B cell (primary cell): ENCODE measurements at regions not wholly inside any gene's neighbourhood (a gene's known extent, or its start where the extent isn't known, plus 50 kb on each side); places are given as distances from the start of the nearest gene placed in this dataset.

Experiments
- ATAC-seq: fragments of 200-7000 bp; cut with Tn5 transposase; one replicate; pipeline ENCODE4 v1.10.0; 2021; ENCODE audit warnings: low read depth, mild to moderate bottlenecking, moderate number of reproducible peaks, moderate library complexity
- CTCF ChIA-PET: fragments of 350-600 bp; sonication (Branson Sonifier 250); formaldehyde crosslinking; loops from one replicate; lab custom pipeline; 2021; ENCODE audit warnings: antibody characterized with exemption, inconsistent platforms; lab: Charles Lee
- POLR2A ChIA-PET: fragments of 350-600 bp; sonication (Branson Sonifier 250); formaldehyde crosslinking; loops from one replicate; lab custom pipeline; 2021; ENCODE audit warnings: antibody characterized with exemption; lab: Charles Lee
- DNase-seq: peaks from one replicate; pipeline ENCODE4 v3.0.0; 2013
- H2AFZ ChIP-seq: 2 replicates; pipeline ENCODE4 v1.6.1; 2012; ENCODE audit warnings: mild to moderate bottlenecking, low read depth, low read length; ENCODE audit not compliant: insufficient read depth, poor library complexity, severe bottlenecking
- H3K27ac ChIP-seq, 2 donors: 1 replicate in 1 of 2; 2 replicates in 1 of 2; pipeline ENCODE4 v1.5.1; 2012 to 2013; ENCODE audit warnings: low read length in 2 of 2, mild to moderate bottlenecking in 2 of 2, moderate library complexity in 1 of 2
- H3K27me3 ChIP-seq, 4 experiments: fragments of 200-600 bp in 1 of 4; sonication (generic) in 1 of 4; replicated peaks in 1 of 4; 1 replicate in 2 of 4; 2 replicates in 2 of 4; pipeline versions ENCODE4 v1.6.1 to v1.7.0; 2013 to 2016; ENCODE audit warnings: low read length in 3 of 4, mild to moderate bottlenecking in 2 of 4, mixed read lengths in 1 of 4, moderate library complexity in 1 of 4; ENCODE audit not compliant: insufficient read depth in 4 of 4, control insufficient read depth in 3 of 4; ENCODE audit errors: control extremely low read depth in 1 of 4
- H3K36me3 ChIP-seq, 2 experiments: replicated peaks in 1 of 2; 1 replicate in 1 of 2; 2 replicates in 1 of 2; pipeline versions ENCODE4 v1.6.1 to v1.7.1; 2013; ENCODE audit warnings: low read length in 1 of 2; ENCODE audit not compliant: insufficient read depth in 2 of 2, control insufficient read depth in 1 of 2; ENCODE audit errors: control extremely low read depth in 1 of 2, extremely low read depth in 1 of 2
- H3K4me1 ChIP-seq, 2 donors: fragments of 200-600 bp in 1 of 2; sonication (generic) in 1 of 2; 1 replicate in 1 of 2; 2 replicates in 1 of 2; pipeline versions ENCODE4 v1.5.1 to v1.6.1; 2013 to 2017; ENCODE audit warnings: low read length in 2 of 2; ENCODE audit not compliant: control insufficient read depth in 2 of 2, insufficient read depth in 2 of 2
- H3K4me2 ChIP-seq: replicated peaks from 2 replicates; pipeline ENCODE3; 2012; ENCODE audit warnings: mild to moderate bottlenecking, low read depth, low read length; ENCODE audit not compliant: poor library complexity, severe bottlenecking
- H3K4me3 ChIP-seq, 5 experiments: fragments of 200-600 bp in 1 of 5; sonication (generic) in 1 of 5; 1 replicate in 3 of 5; 2 replicates in 2 of 5; pipeline versions ENCODE4 v1.5.1 to v1.7.0; 2011 to 2016; ENCODE audit warnings: low read length in 4 of 5, mild to moderate bottlenecking in 4 of 5, low read depth in 2 of 5, control low read depth in 1 of 5, moderate library complexity in 1 of 5; ENCODE audit not compliant: insufficient read depth in 1 of 5; ENCODE audit errors: control extremely low read depth in 1 of 5, extremely low read depth in 1 of 5
- H3K79me2 ChIP-seq: fragments of 200-600 bp; sonication (generic); one replicate; pipeline ENCODE4 v1.6.0; 2016; ENCODE audit warnings: low read length; ENCODE audit not compliant: control insufficient read depth, insufficient read depth
- H3K9ac ChIP-seq: fragments of 200-600 bp; sonication (generic); 2 replicates; pipeline ENCODE4 v1.6.1; 2017; ENCODE audit warnings: mild to moderate bottlenecking, low read length, moderate library complexity
- H3K9me3 ChIP-seq, 3 donors: one replicate each; pipeline versions ENCODE4 v1.6.1 to v1.7.1; 2013; ENCODE audit warnings: low read length in 2 of 3; ENCODE audit not compliant: control insufficient read depth in 2 of 3, insufficient read depth in 1 of 3; ENCODE audit errors: control extremely low read depth in 1 of 3
- H4K20me1 ChIP-seq: 2 replicates; pipeline ENCODE4 v1.6.0; 2012; ENCODE audit warnings: mild to moderate bottlenecking, low read length; ENCODE audit not compliant: insufficient read depth, control insufficient read depth, poor library complexity, severe bottlenecking
- H3K27ac Mint-ChIP-seq: one replicate; pipeline ENCODE4 v1.8.0; 2021; ENCODE audit warnings: mixed read lengths
- H3K27me3 Mint-ChIP-seq: one replicate; pipeline ENCODE4 v1.8.0; 2021; ENCODE audit warnings: mixed read lengths
- H3K4me1 Mint-ChIP-seq: one replicate; pipeline ENCODE4 v1.8.0; 2021; ENCODE audit warnings: mixed read lengths
- H3K4me3 Mint-ChIP-seq: one replicate; pipeline ENCODE4 v1.8.0; 2021; ENCODE audit warnings: mixed read lengths
- H3K9me3 Mint-ChIP-seq: one replicate; pipeline ENCODE4 v1.8.0; 2022; ENCODE audit warnings: mixed read lengths; ENCODE audit not compliant: insufficient read depth
- EZH2 ChIP-seq: IDR thresholded peaks from 2 replicates; pipeline ENCODE4 v1.6.1; 2012; ENCODE audit warnings: borderline replicate concordance, low read depth, mild to moderate bottlenecking, moderate library complexity, low read length; ENCODE audit not compliant: insufficient read depth, poor library complexity, severe bottlenecking
- WGBS: methylation state at CpG from one replicate; pipeline ENCODE4 v1.1.5; 2013; ENCODE audit warnings: missing lambda C conversion rate; ENCODE audit not compliant: insufficient coverage; 5-methylcytosine and 5-hydroxymethylcytosine counted together
- intact Hi-C: fragments of 100-400 bp; cut with micrococcal nuclease; formaldehyde crosslinking; loops from one replicate; pipeline ENCODE4 v1.10.0; 2022
- TF ChIP-seq, protein P1 (sequence below): fragments of 200-600 bp; IDR thresholded peaks from one replicate; pipeline ENCODE4 v1.8.0; 2022; ENCODE audit warnings: antibody characterized with exemption, mild to moderate bottlenecking

DNA sequence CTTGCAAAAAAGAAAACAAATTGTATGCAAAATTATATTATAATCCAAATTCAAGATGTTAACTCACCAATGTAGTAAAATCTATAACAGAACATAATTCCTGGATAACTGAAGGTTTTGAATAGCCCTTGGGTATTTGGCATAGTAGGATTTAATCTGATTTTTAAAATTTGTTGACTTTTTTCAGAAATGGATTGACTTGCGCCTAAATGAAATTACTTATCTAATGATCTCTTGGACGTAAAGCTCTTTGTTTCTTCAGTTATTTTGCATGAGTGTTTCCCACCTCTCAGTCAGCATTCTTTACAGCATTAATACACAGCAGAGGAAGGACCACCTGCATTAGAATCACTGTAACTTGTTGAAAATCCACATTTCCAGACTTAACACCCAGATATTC, 169.6 kb downstream of the SEPTIN7 start:
- Histone ChIP-seq H3K27ac (no peak overlapping the region), H3K27me3 (peaks cover 0 to 10% (median 5%) of the 10 kb centered on the region in 4 experiments), H4K20me1 (no peaks in the 10 kb centered on the region), H3K4me2 (no peak overlapping the region), H3K79me2 (no peaks in the 10 kb centered on the region), H3K9ac (no peak overlapping the region), H3K9me3 (no peaks in the 10 kb centered on the region), H3K4me3 (no peak overlapping the region), H3K4me1 (peaks cover 3 to 7% of the 10 kb centered on the region in 2 donors), H2AFZ (no peak overlapping the region), H3K36me3 (no peaks in the 10 kb centered on the region)
- no peaks in the 10 kb centered on the region for H3K9me3 Mint-ChIP-seq
- peak overlapping the region; percentile 30 for H3K4me3 Mint-ChIP-seq
- peaks cover 4% of the 10 kb centered on the region for H3K4me1 Mint-ChIP-seq
- DNase-seq (no peak), ATAC-seq (no peak)
- no CpG with 5 or more reads among the region's 2 CpGs for WGBS
- CTCF ChIA-PET, result interaction anchor here (0.9 to 2.2 kb wide), 4 partner anchors 9 to 64 kb away, joined by 3 to 17 read pairs (median 5); no protein-coding TSS in a partner anchor
- intact Hi-C loops, result loop anchor here (10.0 kb wide), 1 partner anchor 266 kb away; no protein-coding TSS in a partner anchor
- no peak overlapping the region for H3K27ac Mint-ChIP-seq
- peaks cover 27% of the 10 kb centered on the region for H3K27me3 Mint-ChIP-seq
- POLR2A ChIA-PET, result no interaction called here
- TF ChIP-seq, protein P1, sequence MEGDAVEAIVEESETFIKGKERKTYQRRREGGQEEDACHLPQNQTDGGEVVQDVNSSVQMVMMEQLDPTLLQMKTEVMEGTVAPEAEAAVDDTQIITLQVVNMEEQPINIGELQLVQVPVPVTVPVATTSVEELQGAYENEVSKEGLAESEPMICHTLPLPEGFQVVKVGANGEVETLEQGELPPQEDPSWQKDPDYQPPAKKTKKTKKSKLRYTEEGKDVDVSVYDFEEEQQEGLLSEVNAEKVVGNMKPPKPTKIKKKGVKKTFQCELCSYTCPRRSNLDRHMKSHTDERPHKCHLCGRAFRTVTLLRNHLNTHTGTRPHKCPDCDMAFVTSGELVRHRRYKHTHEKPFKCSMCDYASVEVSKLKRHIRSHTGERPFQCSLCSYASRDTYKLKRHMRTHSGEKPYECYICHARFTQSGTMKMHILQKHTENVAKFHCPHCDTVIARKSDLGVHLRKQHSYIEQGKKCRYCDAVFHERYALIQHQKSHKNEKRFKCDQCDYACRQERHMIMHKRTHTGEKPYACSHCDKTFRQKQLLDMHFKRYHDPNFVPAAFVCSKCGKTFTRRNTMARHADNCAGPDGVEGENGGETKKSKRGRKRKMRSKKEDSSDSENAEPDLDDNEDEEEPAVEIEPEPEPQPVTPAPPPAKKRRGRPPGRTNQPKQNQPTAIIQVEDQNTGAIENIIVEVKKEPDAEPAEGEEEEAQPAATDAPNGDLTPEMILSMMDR, result no peak
- TF ChIP-seq EZH2, result no peak

DNA sequence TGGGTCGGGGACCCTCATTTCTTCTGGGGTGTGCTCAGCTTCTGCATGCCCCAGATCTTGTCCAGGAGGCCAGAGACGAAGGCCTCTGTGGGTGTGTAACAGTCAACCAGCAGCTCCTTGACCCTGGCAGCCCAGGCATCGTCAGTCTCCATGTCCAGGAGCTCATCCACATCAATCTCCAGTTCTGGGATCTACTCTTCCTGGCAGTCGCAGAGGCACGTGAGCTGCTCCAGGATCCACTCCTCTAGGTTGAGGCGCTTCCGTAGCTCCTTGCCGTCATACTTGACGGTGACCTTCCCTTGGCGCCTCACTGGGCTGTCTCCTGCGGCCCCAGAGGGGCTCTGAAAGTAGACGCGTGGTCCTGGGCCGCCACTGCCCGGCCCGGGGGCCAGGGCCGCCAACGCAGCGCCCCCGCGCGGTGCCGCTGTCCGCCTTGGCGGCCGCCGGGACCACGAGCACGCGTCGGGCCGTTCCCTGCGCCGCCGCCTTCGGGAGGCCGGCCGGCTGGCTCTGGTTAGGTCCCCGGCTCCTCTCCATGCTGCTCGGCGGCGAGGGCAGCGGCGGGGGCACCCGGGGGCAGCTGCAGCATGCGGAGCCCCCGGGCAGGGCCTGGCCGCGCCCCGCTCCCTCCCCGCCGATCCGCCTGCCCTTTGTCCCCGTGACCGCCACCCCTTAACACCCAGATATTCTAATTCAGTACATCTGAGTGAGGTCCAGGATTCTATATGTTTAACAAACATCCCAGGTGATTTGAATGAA, 170.5 kb downstream of the SEPTIN7 start:
- Histone ChIP-seq H3K4me2 (peak overlapping the region; percentile 69), H3K9ac (peak overlapping the region; percentile 18), H3K4me3 (peak overlapping the region in 2 of 5 experiments; percentile 18 to 19), H3K79me2 (no peaks in the 10 kb centered on the region), H3K36me3 (no peaks in the 10 kb centered on the region), H3K9me3 (no peaks in the 10 kb centered on the region), H3K27me3 (peaks cover 0 to 10% (median 5%) of the 10 kb centered on the region in 4 experiments), H4K20me1 (no peaks in the 10 kb centered on the region), H3K27ac (no peak overlapping the region), H3K4me1 (peaks cover 3 to 7% of the 10 kb centered on the region in 2 donors), H2AFZ (peak overlapping the region; percentile 49)
- Mint-ChIP-seq H3K27ac (no peak overlapping the region), H3K4me3 (peak overlapping the region; percentile 83), H3K27me3 (peaks cover 27% of the 10 kb centered on the region), H3K4me1 (peaks cover 4% of the 10 kb centered on the region), H3K9me3 (no peaks in the 10 kb centered on the region)
- no peak for TF ChIP-seq EZH2
- TF ChIP-seq, protein P1, result peak; percentile 34
- DNase-seq, result peak; percentile 34
- 29% methylated on average over 47 of the region's 55 CpGs for WGBS
- POLR2A ChIA-PET, result no interaction called here
- ATAC-seq, result peak; percentile 45
- intact Hi-C loops, result loop anchor here (10.0 kb wide), 1 partner anchor 267 kb away; no protein-coding TSS in a partner anchor
- CTCF ChIA-PET, result interaction anchor here (0.5 to 2.2 kb wide), 6 partner anchors 8 to 64 kb away, joined by 3 to 17 read pairs (median 4); no protein-coding TSS in a partner anchor
